A673 (cell line): ENCODE measurements at regions not wholly inside any gene's neighbourhood (a gene's known extent, or its start where the extent isn't known, plus 50 kb on each side); places are given as distances from the start of the nearest gene placed in this dataset.

Experiments used
- BruUV-seq: library from RNA; stranded (reverse); fragments of 400-500 nt; replicated peaks from 2 replicates; lab custom pipeline; 2021; lab: Mats Ljungman, UMichigan
- CTCF ChIA-PET: fragments of 300-600 bp; sonication (Branson Sonifier 250); formaldehyde crosslinking; loops from one replicate; lab custom pipeline; 2022; ENCODE audit warnings: antibody characterized with exemption; lab: Charles Lee
- POLR2A ChIA-PET: fragments of 300-600 bp; sonication (Branson Sonifier 250); formaldehyde crosslinking; loops from one replicate; lab custom pipeline; 2022; ENCODE audit warnings: antibody characterized with exemption; ENCODE audit not compliant: low non-redundant PET; lab: Charles Lee
- DNase-seq: peaks from one replicate; pipeline ENCODE4 v3.0.0-alpha.2; 2015; ENCODE audit warnings: low spot score
- H3K27ac ChIP-seq: fragments of 200-600 bp; sonication (generic); 2 replicates; pipeline ENCODE4 v1.5.1; 2016; ENCODE audit warnings: mixed run types, low read depth, mild to moderate bottlenecking, mixed read lengths, antibody characterized with exemption, low read length; ENCODE audit not compliant: poor library complexity, severe bottlenecking
- H3K27me3 ChIP-seq: fragments of 200-600 bp; sonication (generic); replicated peaks from 2 replicates; pipeline ENCODE4 v1.6.1; 2017; ENCODE audit warnings: mixed run types, low read depth, mild to moderate bottlenecking, mixed read lengths, antibody characterized with exemption, low read length; ENCODE audit not compliant: insufficient read depth, poor library complexity
- H3K36me3 ChIP-seq: fragments of 200-600 bp; sonication (generic); 2 replicates; pipeline ENCODE4 v1.6.1; 2016; ENCODE audit warnings: mixed run types, mild to moderate bottlenecking, mixed read lengths, antibody characterized with exemption, low read length; ENCODE audit not compliant: insufficient read depth, poor library complexity, severe bottlenecking
- H3K4me1 ChIP-seq: fragments of 200-600 bp; sonication (generic); 2 replicates; pipeline ENCODE4 v1.6.1; 2017; ENCODE audit warnings: mixed run types, mild to moderate bottlenecking, mixed read lengths, antibody characterized with exemption, low read length; ENCODE audit not compliant: insufficient read depth, poor library complexity, severe bottlenecking
- H3K4me3 ChIP-seq: fragments of 200-600 bp; sonication (generic); 2 replicates; pipeline ENCODE4 v1.5.1; 2016; ENCODE audit warnings: low read depth, mixed run types, mild to moderate bottlenecking, mixed read lengths, low read length; ENCODE audit not compliant: poor library complexity, severe bottlenecking
- H3K9me3 ChIP-seq: fragments of 200-600 bp; sonication (generic); 2 replicates; pipeline ENCODE4 v1.6.1; 2016; ENCODE audit warnings: mixed run types, low read depth, mild to moderate bottlenecking, mixed read lengths, antibody characterized with exemption, low read length; ENCODE audit not compliant: poor library complexity, severe bottlenecking
- EZH2 ChIP-seq: fragments of 200-600 bp; sonication (generic); IDR thresholded peaks from 2 replicates; pipeline ENCODE4 v1.6.1; 2017; ENCODE audit warnings: borderline replicate concordance, low read depth, mild to moderate bottlenecking, mixed read lengths, antibody characterized with exemption, low read length; ENCODE audit not compliant: poor library complexity, severe bottlenecking
- intact Hi-C: fragments of 100-400 bp; cut with micrococcal nuclease; formaldehyde crosslinking; loops from one replicate; pipeline ENCODE4 v1.10.0; 2022; ENCODE audit not compliant: unreplicated experiment
- TF ChIP-seq, protein P1 (sequence below): fragments of 300-800, 200-600 bp; sonication (generic); conservative IDR thresholded peaks from 2 replicates; pipeline ENCODE4 v1.5.1; 2017; ENCODE audit warnings: low read depth, mild to moderate bottlenecking, antibody characterized with exemption, low read length, moderate library complexity, mixed read lengths

DNA sequence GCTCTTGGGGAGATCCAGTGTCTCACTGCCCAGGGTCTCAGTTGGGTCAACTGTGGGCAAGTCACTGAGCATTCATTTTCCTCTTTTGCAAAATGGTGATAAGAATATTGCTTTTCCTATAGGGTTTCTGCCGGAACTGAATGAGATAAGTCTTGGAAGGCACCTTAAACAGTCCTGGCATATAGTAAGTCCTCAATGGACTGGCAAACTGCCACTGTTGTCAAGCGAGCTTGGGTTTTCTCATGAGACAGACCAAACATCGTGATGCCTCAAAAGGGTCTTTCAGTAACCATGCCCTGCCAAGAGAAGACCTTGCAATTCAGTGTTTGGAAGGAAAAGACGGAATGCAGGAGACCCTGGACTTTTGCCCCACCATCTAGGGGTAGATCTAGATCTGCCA is 251.5 kb downstream of the WDR11 start:
- intact Hi-C loops, result no loop called here
- H3K4me1 ChIP-seq, result no peaks in the 10 kb centered on the region
- no peaks in the 10 kb centered on the region for H3K9me3 ChIP-seq
- peaks cover 24% of the 10 kb centered on the region for H3K27me3 ChIP-seq
- H3K36me3 ChIP-seq, result no peaks in the 10 kb centered on the region
- no peak overlapping the region for H3K4me3 ChIP-seq
- DNase-seq, result no peak
- ChIA-PET POLR2A (no interaction called here), CTCF (no interaction called here)
- H3K27ac ChIP-seq, result no peak overlapping the region
- TF ChIP-seq, protein P1, sequence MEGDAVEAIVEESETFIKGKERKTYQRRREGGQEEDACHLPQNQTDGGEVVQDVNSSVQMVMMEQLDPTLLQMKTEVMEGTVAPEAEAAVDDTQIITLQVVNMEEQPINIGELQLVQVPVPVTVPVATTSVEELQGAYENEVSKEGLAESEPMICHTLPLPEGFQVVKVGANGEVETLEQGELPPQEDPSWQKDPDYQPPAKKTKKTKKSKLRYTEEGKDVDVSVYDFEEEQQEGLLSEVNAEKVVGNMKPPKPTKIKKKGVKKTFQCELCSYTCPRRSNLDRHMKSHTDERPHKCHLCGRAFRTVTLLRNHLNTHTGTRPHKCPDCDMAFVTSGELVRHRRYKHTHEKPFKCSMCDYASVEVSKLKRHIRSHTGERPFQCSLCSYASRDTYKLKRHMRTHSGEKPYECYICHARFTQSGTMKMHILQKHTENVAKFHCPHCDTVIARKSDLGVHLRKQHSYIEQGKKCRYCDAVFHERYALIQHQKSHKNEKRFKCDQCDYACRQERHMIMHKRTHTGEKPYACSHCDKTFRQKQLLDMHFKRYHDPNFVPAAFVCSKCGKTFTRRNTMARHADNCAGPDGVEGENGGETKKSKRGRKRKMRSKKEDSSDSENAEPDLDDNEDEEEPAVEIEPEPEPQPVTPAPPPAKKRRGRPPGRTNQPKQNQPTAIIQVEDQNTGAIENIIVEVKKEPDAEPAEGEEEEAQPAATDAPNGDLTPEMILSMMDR, result no peak
- TF ChIP-seq EZH2, result no peak
- no TSS peak for BruUV-seq

DNA sequence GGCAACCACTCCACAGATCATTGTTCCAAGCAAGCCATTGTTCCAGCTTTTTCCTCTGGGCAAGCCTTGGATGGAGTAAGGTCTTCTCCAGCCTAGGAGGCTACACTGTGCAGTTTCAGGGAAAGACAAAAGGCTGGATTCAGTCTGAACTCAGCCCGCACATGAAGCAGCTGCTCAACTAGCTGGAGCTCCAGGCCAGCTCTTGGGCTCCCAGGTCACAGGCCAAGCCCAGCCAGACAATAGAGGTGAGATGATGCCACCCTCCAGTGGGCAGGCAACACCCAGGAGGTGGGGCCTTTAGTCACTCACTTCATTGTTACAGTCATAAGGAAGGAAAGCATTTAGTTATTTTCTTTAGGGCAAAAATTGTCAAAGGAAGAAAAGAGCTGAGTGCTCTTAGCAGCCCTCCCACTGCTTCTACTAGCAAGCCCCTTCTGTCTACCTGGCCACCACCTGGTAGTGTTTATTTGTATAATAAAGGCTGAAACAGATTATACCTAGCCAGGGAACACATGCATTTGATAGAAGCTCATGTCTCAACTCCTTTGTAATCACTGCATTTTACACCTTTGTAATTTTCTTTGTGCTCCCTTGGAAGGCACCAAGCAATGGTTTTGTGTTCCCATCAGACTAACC is 253.4 kb downstream of the WDR11 start:
- H3K36me3 ChIP-seq, result no peaks in the 10 kb centered on the region
- H3K4me3 ChIP-seq, result no peak overlapping the region
- peaks cover 19% of the 10 kb centered on the region for H3K27me3 ChIP-seq
- no peaks in the 10 kb centered on the region for H3K9me3 ChIP-seq
- H3K27ac ChIP-seq, result no peak overlapping the region
- BruUV-seq, result no TSS peak
- TF ChIP-seq, protein P1, result no peak
- TF ChIP-seq EZH2, result no peak
- DNase-seq, result no peak
- intact Hi-C loops, result no loop called here
- no peaks in the 10 kb centered on the region for H3K4me1 ChIP-seq
- ChIA-PET CTCF (no interaction called here), POLR2A (no interaction called here)

DNA sequence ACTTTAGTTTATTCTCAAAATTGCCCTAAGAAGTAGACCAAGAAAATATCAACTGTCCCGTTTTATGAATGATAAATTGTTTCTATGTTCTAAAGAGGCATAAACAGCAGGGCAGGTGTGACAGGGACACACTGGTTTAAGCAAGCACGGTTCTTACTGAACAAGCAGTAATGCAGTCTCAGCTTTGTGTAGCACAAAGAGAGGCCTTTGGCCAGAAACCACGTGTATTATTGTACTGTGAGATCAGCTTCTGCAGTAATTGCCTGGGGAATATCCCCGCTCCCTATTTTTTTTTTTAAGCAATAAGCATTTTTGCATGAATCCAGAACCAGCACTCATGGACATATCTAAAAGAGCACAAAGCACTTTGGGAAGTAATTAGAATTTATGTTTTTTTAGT is 255.4 kb downstream of the WDR11 start:
- BruUV-seq, result no TSS peak
- CTCF ChIA-PET, result no interaction called here
- H3K4me1 ChIP-seq, result no peaks in the 10 kb centered on the region
- no peak for DNase-seq
- POLR2A ChIA-PET, result no interaction called here
- H3K36me3 ChIP-seq, result no peaks in the 10 kb centered on the region
- no peak overlapping the region for H3K27ac ChIP-seq
- intact Hi-C loops, result no loop called here
- peaks cover 1% of the 10 kb centered on the region for H3K27me3 ChIP-seq
- H3K4me3 ChIP-seq, result no peak overlapping the region
- TF ChIP-seq, protein P1, result no peak
- no peak for TF ChIP-seq EZH2
- no peaks in the 10 kb centered on the region for H3K9me3 ChIP-seq
